GM18526 (cell line): ENCODE measurements at regions not wholly inside any gene's neighbourhood (a gene's known extent, or its start where the extent isn't known, plus 50 kb on each side); places are given as distances from the start of the nearest gene placed in this dataset.

ENCODE experiments used
- POLR2A ChIP-seq: IDR thresholded peaks from 3 replicates; pipeline ENCODE4 v1.6.1; 2011; ENCODE audit not compliant: insufficient read length; ENCODE audit errors: extremely low read depth

DNA sequence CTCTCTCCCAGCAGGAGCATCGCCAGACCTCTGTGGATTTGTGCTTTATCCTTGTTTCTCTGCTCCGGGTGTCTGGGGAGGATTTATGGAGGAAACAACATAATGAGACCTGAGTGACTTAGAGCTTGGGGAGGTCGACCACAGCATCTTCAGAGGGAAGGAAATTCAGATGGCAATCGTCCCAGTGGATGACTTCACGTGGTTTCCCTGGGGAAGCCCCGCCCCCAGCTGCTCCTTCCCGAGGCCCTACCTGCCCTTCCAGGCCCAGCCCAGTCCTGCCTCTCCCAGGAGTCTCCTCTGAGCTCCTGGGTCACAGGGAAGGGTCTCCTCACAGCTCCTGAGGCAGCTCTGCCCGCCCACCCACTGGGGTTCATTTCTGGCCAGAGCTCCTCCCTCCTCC is 430.3 kb upstream of the SULF2 start:
- TF ChIP-seq POLR2A: no peak

DNA sequence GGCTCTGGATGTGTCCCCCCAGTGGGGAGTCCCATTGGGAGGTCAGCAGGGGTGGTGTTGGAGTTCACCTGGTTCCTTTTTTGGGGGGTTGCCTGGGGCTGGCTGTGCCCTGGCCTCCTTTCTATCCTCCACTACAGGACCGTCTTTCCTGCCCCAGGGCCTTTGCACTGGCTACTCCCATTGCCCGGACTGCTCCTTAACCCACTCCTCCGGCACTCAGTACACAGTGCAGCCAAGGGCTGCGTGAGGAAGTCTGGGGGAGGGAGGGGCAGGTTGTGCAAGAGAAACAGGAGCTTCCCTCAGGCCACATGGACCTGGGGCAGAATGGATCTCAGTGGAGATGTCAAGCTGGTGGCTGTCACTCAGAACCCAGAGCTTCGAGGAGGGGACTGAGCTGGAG is 429.3 kb upstream of the SULF2 start:
- TF ChIP-seq POLR2A: no peak

DNA sequence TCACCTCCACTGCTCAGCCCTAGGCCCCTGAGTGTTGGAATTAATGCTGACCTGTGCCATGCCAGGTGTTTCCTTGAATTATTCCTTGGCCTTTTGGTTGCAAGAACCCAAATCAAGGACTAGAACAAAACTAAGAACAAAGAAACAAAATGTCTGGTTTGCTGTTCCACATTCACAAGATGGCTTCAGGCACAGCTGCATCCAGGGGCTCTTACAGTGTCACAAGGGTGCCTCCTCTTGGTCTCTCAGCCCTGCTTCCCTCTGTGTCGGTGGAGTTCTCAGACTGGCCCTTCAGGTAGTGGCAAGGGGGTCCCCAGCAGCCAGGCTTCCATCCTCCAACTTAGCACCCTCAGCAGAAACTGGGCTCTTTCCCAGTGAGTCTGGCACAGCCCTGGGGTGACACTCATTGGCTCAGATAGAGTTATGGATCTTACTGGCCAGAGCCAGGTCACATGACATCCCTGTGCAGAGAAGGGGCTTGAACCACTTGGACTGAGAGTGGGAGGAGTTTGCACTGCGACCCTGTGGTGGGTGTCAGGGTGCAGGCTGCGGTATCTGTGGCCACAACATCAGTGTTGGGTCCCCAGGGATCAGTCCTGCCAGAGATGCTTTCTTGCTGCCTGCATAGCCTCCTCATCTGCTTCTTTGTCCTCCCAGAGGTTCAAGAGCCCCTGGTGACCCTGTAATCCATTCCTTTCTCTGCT is 427.7 kb upstream of the SULF2 start:
- no peak for TF ChIP-seq POLR2A

DNA sequence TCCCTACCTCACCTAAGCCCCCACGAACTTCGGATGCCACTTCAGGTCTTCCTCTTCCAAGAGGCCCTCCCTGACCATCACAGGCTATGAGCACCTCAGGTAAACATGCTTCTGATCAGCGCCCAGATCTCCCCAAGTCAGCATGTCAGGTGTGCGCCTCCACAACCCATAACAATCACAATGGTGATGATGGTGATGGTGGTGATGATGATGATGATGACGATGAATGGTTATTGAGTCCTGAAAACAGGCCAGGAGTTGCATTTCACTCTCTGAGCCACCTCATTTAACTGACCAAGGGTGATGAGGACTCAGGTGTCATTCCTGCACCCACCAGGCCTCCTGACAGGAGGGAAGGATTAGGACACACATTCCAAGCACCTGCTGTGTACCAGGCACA is 426.6 kb upstream of the SULF2 start:
- no peak for TF ChIP-seq POLR2A

DNA sequence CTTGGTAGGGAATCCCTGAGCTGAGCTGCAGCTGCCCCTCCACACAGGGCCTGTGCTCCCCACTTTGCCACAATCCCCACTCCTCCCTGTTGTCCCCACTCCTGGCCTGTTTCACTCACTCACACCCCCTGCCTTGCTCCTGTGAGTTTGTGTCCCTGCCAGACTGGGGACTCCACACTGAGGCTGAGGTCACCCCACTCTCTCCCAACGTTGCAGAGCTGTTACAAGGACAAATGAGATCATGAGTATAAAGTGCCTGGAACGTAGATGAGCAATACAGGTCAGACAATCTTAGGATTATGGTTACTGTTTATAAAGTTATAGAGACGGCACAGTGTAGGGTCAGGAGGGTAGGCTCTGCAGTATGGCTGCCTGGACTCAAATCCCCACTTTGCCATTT is 426.0 kb upstream of the SULF2 start:
- TF ChIP-seq POLR2A: no peak

DNA sequence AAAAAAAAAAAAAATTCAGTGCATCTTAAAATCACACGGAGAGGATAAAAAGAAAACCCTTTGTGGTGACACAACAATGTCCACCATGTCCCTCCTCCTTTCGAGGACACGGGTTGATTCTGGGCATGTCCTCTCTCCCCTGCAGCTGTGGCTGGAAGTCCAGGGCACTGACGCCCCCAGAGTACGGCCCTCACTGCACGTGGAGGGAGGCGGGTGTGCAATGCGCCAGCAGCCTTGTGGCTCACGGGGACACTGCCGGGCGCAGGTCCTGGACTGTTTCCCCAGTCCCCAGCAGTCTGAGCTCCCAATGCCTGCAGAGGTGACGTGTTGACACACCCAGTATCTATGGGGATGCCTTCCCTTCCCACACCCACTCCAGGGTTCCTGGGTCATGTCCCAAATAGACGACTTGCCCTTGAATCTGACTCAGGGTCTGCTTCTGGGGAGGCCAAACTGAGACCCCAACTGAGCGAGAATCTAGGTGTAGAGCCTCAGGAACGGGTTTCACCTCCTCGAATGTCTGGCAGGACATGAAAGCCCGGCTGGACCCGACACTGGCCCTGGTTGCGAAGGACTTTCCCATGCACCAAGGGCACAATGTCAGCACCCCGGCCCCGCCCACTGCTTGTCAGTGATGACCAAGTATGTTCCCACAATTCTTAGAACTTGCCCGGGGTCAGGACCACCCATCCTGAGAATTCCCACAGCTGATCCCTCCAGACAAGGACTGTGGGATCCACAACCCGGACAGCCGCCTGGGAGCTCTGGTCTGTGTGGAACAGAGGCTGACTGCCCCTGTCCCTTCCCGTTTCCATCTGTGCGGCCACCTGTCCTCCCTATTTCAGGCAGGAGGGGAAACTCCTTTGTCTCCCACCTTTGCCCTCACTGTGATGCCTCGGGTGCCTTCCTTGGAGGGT is 425.1 kb upstream of the SULF2 start:
- TF ChIP-seq POLR2A: no peak

DNA sequence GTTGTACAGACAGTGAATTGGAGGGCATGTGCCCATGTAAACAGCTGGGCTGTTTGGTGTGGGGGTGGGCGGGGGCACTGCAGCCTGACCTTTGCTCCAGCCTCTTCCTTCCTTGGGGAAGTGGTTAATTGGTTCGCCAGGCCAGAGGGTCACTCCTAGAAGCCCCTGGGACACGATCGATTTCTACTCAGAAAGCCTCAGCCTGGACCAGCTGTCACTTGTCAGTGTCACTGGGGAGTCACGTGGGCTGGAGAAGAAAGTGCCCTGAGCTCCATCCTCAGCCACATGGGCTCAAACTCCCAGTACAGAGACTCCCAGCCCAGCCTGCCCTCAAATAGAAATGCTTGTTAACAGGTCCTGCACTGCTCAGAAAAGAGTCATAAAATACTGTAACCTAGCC is 423.8 kb upstream of the SULF2 start:
- TF ChIP-seq POLR2A: no peak

DNA sequence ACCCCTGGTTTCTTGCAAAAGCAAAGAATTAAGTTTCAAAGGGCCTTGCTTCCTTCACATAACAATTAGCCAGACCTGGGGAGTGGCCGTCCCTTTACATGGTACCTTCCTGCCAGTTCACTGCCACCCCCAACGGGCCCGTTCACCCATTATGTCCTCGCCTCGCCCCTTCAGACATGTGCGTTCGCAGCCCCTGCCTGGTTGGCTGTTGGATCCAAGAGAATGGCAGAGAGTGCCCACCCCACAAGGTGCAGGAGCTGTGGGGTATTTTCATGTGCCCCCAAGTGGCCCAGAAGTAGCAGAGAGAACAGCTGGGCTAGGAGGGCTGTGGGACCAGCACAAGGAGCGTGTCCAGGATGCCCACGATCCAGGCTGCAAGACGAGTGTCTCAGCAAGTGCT is 422.9 kb upstream of the SULF2 start:
- TF ChIP-seq POLR2A: no peak

DNA sequence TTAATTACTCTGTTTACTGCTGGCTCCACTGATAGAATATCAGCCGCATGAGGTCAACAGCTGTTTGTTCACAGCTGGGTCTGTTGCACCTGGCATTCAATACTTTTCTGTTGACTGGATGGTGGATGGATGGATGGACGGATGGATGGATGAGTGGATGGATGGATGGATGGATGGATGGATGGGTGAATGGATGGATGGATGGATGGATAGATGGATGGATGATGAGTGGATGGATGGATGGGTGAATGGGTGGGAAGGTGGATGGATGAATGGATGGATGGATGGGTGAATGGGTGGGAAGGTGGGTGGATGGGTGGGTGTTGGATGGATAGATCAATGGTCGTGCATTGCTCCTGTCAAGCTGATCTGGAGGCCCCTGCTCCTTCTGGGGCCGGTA is 422.2 kb upstream of the SULF2 start:
- no peak for TF ChIP-seq POLR2A

DNA sequence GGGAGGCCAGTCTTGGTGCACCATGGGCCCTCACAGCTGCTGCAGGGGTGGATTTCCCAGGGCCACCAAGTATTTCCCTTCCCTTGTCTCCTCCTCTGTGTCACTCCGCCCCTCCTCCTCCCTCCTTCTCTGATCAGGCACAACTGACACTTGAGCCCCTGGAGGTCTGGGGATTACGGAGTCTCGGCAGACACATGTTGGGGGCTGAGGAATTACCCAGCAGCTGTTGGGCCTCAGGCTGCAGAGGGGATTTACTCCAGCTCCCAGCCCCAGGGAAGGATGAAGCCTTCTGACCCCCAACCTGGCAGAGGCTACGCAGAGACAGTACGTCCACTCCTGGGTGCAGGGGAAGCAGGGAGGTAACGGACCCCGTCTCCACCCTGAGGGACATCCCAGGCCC is 420.5 kb upstream of the SULF2 start:
- no peak for TF ChIP-seq POLR2A

DNA sequence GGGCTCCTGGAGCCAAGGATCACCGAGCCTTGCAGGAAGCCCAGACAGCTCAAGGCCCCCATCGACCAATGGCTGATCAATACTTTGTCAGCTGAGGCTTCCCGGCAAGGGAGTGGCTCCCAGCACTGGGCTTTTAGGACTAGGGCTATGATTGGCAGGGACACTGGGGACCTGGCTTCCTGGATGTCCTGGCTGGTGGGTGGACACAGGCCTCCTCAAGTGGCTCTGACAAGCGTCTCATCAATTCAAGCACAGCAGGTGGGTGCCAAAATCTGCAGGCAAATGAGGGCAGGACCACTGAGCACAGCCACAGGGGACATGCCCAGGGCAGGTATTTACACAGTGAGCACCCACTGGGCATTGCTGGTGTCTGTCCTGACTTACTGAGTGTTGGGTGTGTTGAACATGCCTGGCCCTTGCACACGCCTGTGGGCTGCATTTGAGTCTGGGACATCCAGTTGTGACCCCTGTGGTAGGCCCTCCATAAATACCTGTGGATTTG is 420.1 kb upstream of the SULF2 start:
- no peak for TF ChIP-seq POLR2A

DNA sequence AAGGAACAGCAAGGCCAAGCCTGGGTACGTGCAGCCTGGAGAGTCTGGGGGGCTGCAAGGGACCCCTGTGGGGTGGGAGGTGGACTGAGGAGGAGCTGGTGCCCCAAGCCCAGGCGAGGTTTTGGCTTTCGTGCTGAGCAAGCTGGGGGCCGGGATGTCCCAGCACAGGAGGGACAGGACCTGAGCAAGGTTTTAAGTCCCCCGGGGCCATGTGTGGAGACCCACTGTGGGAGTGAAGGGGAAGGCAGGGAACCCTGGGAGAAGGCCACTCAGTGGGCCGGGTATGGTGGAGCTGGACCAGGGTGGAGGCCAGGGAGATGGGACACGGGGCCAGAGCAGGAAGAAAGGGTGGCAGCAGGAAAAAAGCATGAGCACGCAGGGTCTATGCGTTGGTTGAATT is 419.2 kb upstream of the SULF2 start:
- no peak for TF ChIP-seq POLR2A

DNA sequence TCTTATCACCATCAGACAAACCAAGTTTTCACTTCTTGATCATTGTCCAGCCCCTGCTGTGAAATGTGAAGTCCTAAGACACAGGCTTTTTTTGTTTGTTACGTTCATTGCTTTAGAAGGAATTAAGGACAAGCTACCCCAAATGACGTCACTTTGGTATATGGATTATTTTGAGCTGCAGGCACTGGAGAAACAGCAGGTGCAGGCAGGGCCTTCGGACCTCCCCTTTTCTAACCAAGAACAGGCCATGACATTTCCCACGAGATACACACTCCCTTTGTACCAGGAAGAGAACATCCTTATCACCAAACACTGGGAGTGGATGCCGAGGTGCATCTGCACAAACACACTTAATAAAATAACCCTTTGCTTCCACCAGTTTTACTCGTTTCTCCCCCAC is 418.0 kb upstream of the SULF2 start:
- TF ChIP-seq POLR2A: no peak

DNA sequence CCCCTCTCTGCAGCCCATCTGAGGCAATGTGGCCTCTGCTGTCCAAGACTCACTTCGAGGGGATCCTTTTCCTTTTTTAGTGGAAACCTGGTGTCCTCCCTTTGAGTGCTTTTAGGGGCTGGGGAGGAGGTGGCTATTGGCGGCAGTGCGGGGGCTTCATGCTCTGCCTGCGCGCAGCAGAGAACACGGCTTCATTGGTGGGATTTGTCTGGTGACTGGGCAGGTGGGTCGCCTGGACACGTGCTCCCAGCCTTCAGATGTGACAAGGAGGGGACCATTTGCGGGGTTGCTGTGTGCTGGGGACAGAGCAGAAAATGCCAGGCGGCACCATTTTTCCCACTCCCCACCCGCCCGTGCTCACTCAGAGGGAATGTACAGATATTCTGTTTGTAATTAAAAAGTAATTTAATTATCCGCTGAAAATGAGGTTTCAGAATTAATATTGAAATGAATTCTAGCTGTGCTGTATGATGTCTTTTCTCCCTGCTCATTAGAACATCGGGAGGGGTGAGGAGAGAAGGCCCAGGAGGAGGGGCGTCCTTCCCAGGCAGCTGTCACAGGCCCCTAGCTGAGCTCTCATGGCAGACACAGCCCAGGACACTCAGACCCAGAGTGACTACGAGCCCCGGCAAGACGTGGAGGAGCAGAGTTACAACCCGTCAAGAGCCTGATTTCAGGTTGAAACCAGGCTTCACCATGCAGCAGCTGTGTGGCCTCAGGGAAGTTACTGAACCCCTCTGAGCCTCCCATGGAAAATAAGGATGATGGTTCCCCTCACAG is 417.2 kb upstream of the SULF2 start:
- no peak for TF ChIP-seq POLR2A

DNA sequence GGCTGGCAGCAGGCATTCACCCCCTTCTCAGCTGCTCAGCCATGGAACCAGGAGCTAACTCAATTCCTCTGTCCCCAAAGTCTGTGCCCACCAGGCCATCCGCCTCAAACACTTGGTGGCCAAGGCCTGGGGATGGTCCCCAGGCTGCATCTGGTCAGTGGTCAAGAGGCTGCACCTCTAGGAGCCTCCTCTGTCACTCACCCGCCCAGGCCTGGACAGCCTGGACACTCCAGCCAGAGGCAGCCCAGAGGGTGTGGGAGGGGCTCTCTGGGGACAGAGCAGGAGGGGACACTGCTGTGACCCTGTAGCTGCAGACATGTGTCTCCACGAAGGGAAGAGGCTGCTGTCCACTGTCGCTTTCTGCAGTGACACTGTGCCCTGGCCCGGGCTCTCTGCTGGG is 416.6 kb upstream of the SULF2 start:
- TF ChIP-seq POLR2A: no peak

DNA sequence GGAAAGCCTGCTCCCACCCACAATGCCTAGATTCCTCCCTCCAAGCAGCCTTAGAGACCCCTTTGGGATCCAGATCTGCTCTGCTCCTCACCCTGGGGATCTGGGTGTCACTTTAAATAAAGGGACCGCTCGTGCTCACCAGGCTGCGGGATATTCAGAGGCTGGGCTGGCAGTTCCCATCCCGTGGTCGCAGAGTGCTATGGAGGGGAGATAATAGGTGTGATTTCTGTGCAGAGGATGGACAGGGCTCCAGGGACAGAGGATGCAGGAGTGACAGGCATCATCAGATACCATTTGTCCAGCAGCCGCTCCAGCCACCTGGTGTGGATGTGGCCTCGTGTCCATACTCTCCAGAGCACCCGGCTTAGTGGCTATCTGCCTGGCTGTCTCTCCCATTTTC is 415.9 kb upstream of the SULF2 start:
- no peak for TF ChIP-seq POLR2A
